Astrocyte of the spinal cord (primary cell): ENCODE measurements at regions not wholly inside any gene's neighbourhood (a gene's known extent, or its start where the extent isn't known, plus 50 kb on each side); places are given as distances from the start of the nearest gene placed in this dataset.

Experiments used
- DNase-seq: peaks from one replicate; pipeline ENCODE4 v3.0.0; 2011; ENCODE audit warnings: low read depth, low spot score
- H3K4me3 ChIP-seq: 2 replicates; pipeline ENCODE4 v1.5.1; 2011; ENCODE audit warnings: low read depth, mild to moderate bottlenecking, low read length, moderate library complexity
- in situ Hi-C: cut with HindIII; loops from 2 replicates; pipeline ENCODE4 v1.10.0; 2017; ENCODE audit warnings: low sequenced_read_pairs
- TF ChIP-seq, protein P1 (sequence below): IDR thresholded peaks from 2 replicates; pipeline ENCODE4 v1.5.1; 2012; ENCODE audit warnings: low read depth, mild to moderate bottlenecking, low read length, inconsistent platforms

DNA sequence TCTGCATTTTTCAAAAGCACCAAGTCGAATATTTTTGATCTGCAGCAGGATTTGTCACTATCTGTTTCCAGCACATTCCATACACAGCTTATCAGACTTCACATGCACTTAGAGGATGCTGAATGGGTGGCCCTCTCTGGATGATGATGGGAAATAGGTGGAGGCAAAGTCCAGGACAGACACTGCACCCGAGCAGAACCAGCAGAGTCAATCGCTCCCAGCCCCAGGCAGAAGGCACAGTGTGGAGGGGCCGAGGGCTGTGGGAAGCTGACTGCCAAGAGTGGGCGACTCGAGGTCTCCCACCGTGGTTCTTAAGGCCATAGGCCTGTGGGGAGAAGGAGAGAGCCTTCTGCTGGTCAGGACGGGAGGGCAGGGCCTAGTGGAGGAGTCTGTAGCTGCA, 490.2 kb upstream of the MGMT start:
- DNase-seq, result no peak
- TF ChIP-seq, protein P1, sequence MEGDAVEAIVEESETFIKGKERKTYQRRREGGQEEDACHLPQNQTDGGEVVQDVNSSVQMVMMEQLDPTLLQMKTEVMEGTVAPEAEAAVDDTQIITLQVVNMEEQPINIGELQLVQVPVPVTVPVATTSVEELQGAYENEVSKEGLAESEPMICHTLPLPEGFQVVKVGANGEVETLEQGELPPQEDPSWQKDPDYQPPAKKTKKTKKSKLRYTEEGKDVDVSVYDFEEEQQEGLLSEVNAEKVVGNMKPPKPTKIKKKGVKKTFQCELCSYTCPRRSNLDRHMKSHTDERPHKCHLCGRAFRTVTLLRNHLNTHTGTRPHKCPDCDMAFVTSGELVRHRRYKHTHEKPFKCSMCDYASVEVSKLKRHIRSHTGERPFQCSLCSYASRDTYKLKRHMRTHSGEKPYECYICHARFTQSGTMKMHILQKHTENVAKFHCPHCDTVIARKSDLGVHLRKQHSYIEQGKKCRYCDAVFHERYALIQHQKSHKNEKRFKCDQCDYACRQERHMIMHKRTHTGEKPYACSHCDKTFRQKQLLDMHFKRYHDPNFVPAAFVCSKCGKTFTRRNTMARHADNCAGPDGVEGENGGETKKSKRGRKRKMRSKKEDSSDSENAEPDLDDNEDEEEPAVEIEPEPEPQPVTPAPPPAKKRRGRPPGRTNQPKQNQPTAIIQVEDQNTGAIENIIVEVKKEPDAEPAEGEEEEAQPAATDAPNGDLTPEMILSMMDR, result no peak
- in situ Hi-C loops, result no loop called here

DNA sequence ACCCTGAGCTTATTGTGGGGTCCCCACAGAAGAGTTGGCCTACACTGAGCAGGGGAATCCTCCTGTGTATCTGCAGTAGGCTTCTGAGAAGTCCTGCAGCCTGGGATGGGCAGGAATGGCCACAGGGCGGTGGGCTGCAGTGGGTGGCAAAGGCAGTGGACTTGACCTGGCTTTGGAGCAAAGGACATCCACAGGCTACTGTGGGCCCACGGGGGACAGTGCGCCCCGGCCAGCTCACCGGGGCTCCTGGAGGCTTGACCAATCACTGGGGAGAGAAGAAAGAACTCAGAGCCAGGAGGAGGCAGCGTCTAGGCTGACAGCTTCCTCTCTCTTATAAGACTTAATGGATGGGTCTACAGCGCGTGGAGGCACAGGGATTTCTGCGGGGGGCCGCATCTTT, 488.8 kb upstream of the MGMT start:
- DNase-seq, result no peak
- H3K4me3 ChIP-seq, result no peak overlapping the region
- in situ Hi-C loops, result no loop called here
- TF ChIP-seq, protein P1, result no peak

More for the DNA sequence above, 490.2 kb upstream of the MGMT start:
- H3K4me3 ChIP-seq, result no peak overlapping the region

DNA sequence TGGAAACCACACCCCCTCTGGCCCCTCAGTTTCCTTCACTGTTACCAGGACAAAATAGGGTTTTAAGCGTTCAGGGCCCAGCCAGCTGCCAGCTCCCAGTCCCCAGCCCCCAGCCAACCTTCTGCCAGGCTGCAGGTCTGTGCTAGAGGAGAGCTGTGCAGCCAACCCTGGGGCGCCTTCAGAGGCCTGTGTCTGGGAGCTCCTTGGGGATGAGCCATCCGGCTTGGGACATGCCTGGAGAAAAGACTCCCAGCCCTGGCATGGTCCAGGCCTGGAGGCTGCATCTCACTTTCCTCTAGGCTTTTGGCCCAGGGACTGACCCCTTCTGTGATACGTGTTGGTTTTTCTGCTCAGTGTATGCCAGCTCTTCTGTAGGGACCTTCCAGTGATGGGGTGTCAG, 487.6 kb upstream of the MGMT start:
- TF ChIP-seq, protein P1, result no peak
- no peak for DNase-seq
- H3K4me3 ChIP-seq, result no peak overlapping the region
- in situ Hi-C loops, result no loop called here

DNA sequence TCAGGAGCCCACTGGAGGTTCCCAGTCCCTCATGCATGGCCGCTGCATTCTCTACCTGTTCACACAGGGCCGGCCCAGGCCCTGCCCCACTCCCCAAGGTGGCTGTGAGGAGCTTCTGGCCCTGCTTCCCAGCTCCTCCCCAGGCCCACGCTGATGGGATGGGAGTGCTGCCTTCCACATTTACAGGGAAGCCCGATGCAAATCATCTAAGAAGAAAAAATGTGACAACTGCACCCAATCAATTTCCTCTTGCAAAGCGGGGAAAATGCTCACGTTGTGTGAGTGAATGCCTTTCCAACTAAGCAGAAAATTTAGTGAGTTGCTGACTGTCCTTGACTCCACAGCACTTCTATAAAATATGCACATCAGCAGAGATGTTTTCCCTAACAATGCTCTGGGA, 485.8 kb upstream of the MGMT start:
- in situ Hi-C loops, result no loop called here
- DNase-seq, result no peak
- TF ChIP-seq, protein P1, result no peak
- H3K4me3 ChIP-seq, result no peak overlapping the region

DNA sequence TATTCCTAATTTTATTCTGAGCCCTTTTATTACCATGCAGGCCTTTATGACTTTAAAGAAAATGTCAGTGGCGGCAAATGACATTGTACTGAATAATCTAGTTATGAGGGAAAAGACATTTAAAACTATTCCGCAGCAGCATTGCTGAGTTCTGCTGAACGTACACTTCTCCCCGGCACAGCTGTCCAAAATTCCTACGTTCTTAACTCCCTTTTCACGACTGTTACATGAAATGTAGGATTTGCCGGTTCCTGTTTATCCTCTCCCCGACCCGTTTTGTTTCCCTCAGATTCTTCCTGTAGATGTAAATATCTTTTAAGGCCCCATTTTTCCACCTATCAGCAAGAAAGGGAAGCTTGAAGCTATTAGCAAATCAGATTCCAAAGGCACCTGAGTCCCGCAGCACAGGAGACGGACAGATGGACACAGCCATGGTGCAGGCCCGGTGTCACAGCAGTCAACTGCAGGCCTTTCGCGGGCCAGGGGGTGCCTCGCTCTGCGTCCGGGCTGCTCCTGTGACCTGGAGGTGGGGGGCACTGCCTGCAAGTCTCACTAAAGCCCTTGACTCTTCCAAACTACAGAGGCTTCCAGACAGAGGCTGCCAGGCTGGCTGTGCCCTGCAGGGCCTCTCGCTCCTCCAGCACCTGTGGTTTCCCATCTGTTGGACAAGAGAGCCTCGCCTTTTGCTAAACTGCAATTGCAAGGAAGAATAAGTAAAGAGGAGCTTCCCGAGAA, 485.0 kb upstream of the MGMT start:
- no peak overlapping the region for H3K4me3 ChIP-seq
- no peak for DNase-seq
- in situ Hi-C loops, result no loop called here
- TF ChIP-seq, protein P1, result no peak

DNA sequence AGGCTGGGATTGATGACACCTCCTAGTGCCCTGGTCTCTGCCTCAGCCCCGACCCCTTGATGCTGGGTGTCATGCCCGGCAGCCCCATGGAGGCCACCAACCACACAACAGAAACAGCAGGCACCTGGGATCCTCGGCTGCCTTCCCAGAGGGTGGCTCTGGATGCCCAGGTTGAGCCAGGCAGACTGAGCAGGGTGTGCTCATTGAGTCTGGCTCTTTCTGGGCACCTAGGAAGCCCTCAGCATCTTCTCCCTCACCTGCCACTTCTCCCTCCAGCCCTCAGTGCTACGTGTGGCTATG, 484.5 kb upstream of the MGMT start:
- TF ChIP-seq, protein P1, result no peak
- in situ Hi-C loops, result no loop called here

More for the DNA sequence above, 484.5 kb upstream of the MGMT start:
- no peak overlapping the region for H3K4me3 ChIP-seq
- no peak for DNase-seq
